Gastrocnemius medialis (tissue), 4 donors: ENCODE measurements at regions not wholly inside any gene's neighbourhood (a gene's known extent, or its start where the extent isn't known, plus 50 kb on each side); places are given as distances from the start of the nearest gene placed in this dataset.

ENCODE experiments used
- ATAC-seq, 2 donors: fragments of 150-250 bp; one replicate each; pipeline ENCODE4 v1.9.1; 2016
- DNase-seq, 2 donors: peaks; one replicate each; pipeline ENCODE4 v3.0.0-alpha.2; 2019
- H3K27ac ChIP-seq, 4 donors: fragments of 200-600 bp; sonication (generic); 1 replicate in 1 of 4; 2 replicates in 3 of 4; pipeline ENCODE4 v1.5.1; 2016 to 2018; ENCODE audit warnings: mild to moderate bottlenecking in 2 of 4, moderate library complexity in 1 of 4
- H3K27me3 ChIP-seq, 3 donors: fragments of 200-600 bp; sonication (generic) in 2 of 3; 1 replicate in 1 of 3; 2 replicates in 2 of 3; pipeline versions ENCODE4 v1.5.1 to v1.6.0; 2016 to 2019; ENCODE audit warnings: mild to moderate bottlenecking in 1 of 3, moderate library complexity in 1 of 3
- H3K36me3 ChIP-seq, 2 donors: fragments of 200-600 bp; sonication (generic) in 1 of 2; one replicate each; pipeline ENCODE4 v1.5.1; 2017 to 2018
- H3K4me1 ChIP-seq, 2 donors: fragments of 200-600 bp; sonication (generic) in 1 of 2; one replicate each; pipeline ENCODE4 v1.5.1; 2016 to 2017; ENCODE audit warnings: mild to moderate bottlenecking in 2 of 2
- H3K4me3 ChIP-seq, 4 donors: fragments of 200-600 bp; sonication (generic) in 3 of 4; 1 replicate in 1 of 4; 2 replicates in 3 of 4; pipeline ENCODE4 v1.5.1; 2016 to 2019; ENCODE audit warnings: mild to moderate bottlenecking in 2 of 4
- H3K9me3 ChIP-seq, 3 donors: fragments of 200-600 bp; sonication (generic) in 2 of 3; 1 replicate in 1 of 3; 2 replicates in 2 of 3; pipeline ENCODE4 v1.5.1; 2016 to 2019
- POLR2A ChIP-seq, 2 donors: fragments of 450-650 bp; IDR thresholded peaks; one replicate each; pipeline ENCODE4 v1.6.1; 2017; ENCODE audit warnings: antibody characterized with exemption in 2 of 2, mild to moderate bottlenecking in 2 of 2, moderate library complexity in 2 of 2
- in situ Hi-C, 4 donors: fragments of 200-750 bp; cut with MboI; loops; one replicate each; pipeline versions ENCODE4 v1.15.0 to v1.8.0; 2017; ENCODE audit warnings: low sequenced_read_pairs in 4 of 4
- intact Hi-C: fragments of 100-400 bp; cut with DNase I; formaldehyde crosslinking; loops from one replicate; pipeline ENCODE4 v1.15.1; 2023; ENCODE audit warnings: low total_unique reads
- TF ChIP-seq, protein P1 (sequence below), 5 experiments: fragments of 450-650 bp in 3 of 5; fragments of 200-600 bp in 2 of 5; sonication (generic) in 2 of 5; IDR thresholded peaks in 4 of 5; conservative IDR thresholded peaks in 1 of 5; 1 replicate in 4 of 5; 2 replicates in 1 of 5; pipeline ENCODE4 v1.5.1; 2016 to 2019; ENCODE audit warnings: antibody characterized with exemption in 5 of 5, mild to moderate bottlenecking in 3 of 5, moderate library complexity in 3 of 5

GRCh38 chr12:20272161-20272560, 96.2 kb upstream of the PDE3A start:
- Histone ChIP-seq H3K36me3 (no peaks in the 10 kb centered on the region), H3K4me1 (peaks cover 20 to 37% of the 10 kb centered on the region in 2 donors), H3K9me3 (no peaks in the 10 kb centered on the region), H3K27me3 (no peaks in the 10 kb centered on the region), H3K27ac (peak overlapping the region in 3 of 4 donors; percentile 51 to 84 (median 76)), H3K4me3 (no peak overlapping the region)
- ATAC-seq = no peak
- TF ChIP-seq POLR2A (IDR thresholded peaks at IDR 0.05) = no peak
- TF ChIP-seq, protein P1, sequence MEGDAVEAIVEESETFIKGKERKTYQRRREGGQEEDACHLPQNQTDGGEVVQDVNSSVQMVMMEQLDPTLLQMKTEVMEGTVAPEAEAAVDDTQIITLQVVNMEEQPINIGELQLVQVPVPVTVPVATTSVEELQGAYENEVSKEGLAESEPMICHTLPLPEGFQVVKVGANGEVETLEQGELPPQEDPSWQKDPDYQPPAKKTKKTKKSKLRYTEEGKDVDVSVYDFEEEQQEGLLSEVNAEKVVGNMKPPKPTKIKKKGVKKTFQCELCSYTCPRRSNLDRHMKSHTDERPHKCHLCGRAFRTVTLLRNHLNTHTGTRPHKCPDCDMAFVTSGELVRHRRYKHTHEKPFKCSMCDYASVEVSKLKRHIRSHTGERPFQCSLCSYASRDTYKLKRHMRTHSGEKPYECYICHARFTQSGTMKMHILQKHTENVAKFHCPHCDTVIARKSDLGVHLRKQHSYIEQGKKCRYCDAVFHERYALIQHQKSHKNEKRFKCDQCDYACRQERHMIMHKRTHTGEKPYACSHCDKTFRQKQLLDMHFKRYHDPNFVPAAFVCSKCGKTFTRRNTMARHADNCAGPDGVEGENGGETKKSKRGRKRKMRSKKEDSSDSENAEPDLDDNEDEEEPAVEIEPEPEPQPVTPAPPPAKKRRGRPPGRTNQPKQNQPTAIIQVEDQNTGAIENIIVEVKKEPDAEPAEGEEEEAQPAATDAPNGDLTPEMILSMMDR (IDR thresholded peaks at IDR 0.05 in 4 of 5, conservative IDR thresholded peaks at IDR 0.05 in 1 of 5) = no peak
- intact Hi-C loops = loop anchor here (5.0 to 10.0 kb wide), 2 partner anchors 90 to 193 kb away; no protein-coding TSS in a partner anchor
- no peak for DNase-seq
- in situ Hi-C loops = no loop called here

DNA sequence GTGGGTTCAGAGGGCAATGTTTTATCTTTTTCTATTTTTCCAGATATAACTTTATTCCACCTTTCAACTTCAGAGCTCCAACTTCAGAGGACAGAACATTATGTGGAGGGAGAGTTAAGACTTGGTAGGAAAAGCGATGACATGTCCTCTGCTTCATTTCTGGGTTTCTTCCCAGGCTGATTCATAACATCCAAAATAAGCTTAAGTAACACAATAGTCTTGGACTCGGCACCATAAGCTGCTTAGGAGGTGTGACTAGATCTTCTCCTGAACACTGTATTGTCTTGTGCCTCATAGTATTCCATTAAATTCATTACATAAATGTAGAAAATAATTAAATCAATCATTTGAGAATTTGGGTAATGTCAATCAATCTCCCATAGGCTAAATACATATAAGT, 95.5 kb upstream of the PDE3A start:
- intact Hi-C loops (loop anchor here (5.0 to 10.0 kb wide), 2 partner anchors 90 to 192 kb away; no protein-coding TSS in a partner anchor), in situ Hi-C loops (no loop called here)
- peak; percentile 94 to 96 for ATAC-seq
- no peaks in the 10 kb centered on the region for H3K9me3 ChIP-seq
- DNase-seq = peak; percentile 27 to 35
- peak overlapping the region; percentile 51 to 84 (median 75) for H3K27ac ChIP-seq
- no peak for TF ChIP-seq POLR2A (IDR thresholded peaks at IDR 0.05)
- TF ChIP-seq, protein P1 (IDR thresholded peaks at IDR 0.05 in 4 of 5, conservative IDR thresholded peaks at IDR 0.05 in 1 of 5) = no peak
- H3K36me3 ChIP-seq = no peaks in the 10 kb centered on the region
- H3K4me3 ChIP-seq = no peak overlapping the region
- H3K4me1 ChIP-seq = peaks cover 20 to 37% of the 10 kb centered on the region in 2 donors
- H3K27me3 ChIP-seq = no peaks in the 10 kb centered on the region

- intact Hi-C loops = loop anchor here (5.0 to 10.0 kb wide), 2 partner anchors 88 to 191 kb away; no protein-coding TSS in a partner anchor
- TF ChIP-seq, protein P1 (IDR thresholded peaks at IDR 0.05 in 4 of 5, conservative IDR thresholded peaks at IDR 0.05 in 1 of 5) = no peak
- no peak for TF ChIP-seq POLR2A (IDR thresholded peaks at IDR 0.05)
- ATAC-seq (peak; percentile 90), DNase-seq (peak; percentile 64 to 65)
- H3K36me3 ChIP-seq = no peaks in the 10 kb centered on the region
- peaks cover 20 to 37% of the 10 kb centered on the region in 2 donors for H3K4me1 ChIP-seq
- H3K9me3 ChIP-seq = no peaks in the 10 kb centered on the region
- H3K27ac ChIP-seq = peak overlapping the region; percentile 51 to 84 (median 75)
- in situ Hi-C loops = no loop called here
- H3K4me3 ChIP-seq = no peak overlapping the region
- H3K27me3 ChIP-seq = no peaks in the 10 kb centered on the region
These were observed 94.3 kb upstream of the PDE3A start for GRCh38 chr12:20274008-20274407.

- H3K9me3 ChIP-seq = no peaks in the 10 kb centered on the region
- intact Hi-C loops (loop anchor here (10.0 kb wide), 1 partner anchor 187 kb away; no protein-coding TSS in a partner anchor), in situ Hi-C loops (no loop called here)
- no peak overlapping the region for H3K4me3 ChIP-seq
- ATAC-seq (no peak), DNase-seq (no peak)
- H3K27ac ChIP-seq = no peak overlapping the region
- no peaks in the 10 kb centered on the region for H3K36me3 ChIP-seq
- H3K27me3 ChIP-seq = no peaks in the 10 kb centered on the region
- TF ChIP-seq POLR2A (IDR thresholded peaks at IDR 0.05) = no peak
- TF ChIP-seq, protein P1 (IDR thresholded peaks at IDR 0.05 in 4 of 5, conservative IDR thresholded peaks at IDR 0.05 in 1 of 5) = no peak
- H3K4me1 ChIP-seq = peaks cover 6 to 21% of the 10 kb centered on the region in 2 donors
These were observed 90.1 kb upstream of the PDE3A start for GRCh38 chr12:20278276-20278675.

GRCh38 chr12:20280515-20280914, 87.8 kb upstream of the PDE3A start:
- Histone ChIP-seq H3K9me3 (no peaks in the 10 kb centered on the region), H3K4me3 (no peak overlapping the region), H3K4me1 (peaks cover 0 to 1% of the 10 kb centered on the region in 2 donors), H3K27ac (no peak overlapping the region), H3K27me3 (no peaks in the 10 kb centered on the region), H3K36me3 (no peaks in the 10 kb centered on the region)
- ATAC-seq (no peak), DNase-seq (no peak)
- in situ Hi-C loops = no loop called here
- intact Hi-C loops = no loop called here
- TF ChIP-seq, protein P1 (IDR thresholded peaks at IDR 0.05 in 4 of 5, conservative IDR thresholded peaks at IDR 0.05 in 1 of 5) = no peak
- TF ChIP-seq POLR2A (IDR thresholded peaks at IDR 0.05) = no peak
